Chondrocyte (in vitro differentiated cells): ENCODE measurements at regions not wholly inside any gene's neighbourhood (a gene's known extent, or its start where the extent isn't known, plus 50 kb on each side); places are given as distances from the start of the nearest gene placed in this dataset.

Experiments
- DNase-seq: peaks from one replicate; pipeline ENCODE4 v3.0.0; 2021; ENCODE audit warnings: mixed read lengths, low spot score
- H3K27ac Mint-ChIP-seq: one replicate; pipeline ENCODE4 v1.8.0; 2021; ENCODE audit warnings: mild to moderate bottlenecking, moderate library complexity, mixed read lengths; ENCODE audit not compliant: unreplicated experiment
- H3K27me3 Mint-ChIP-seq: 2 replicates; pipeline ENCODE4 v1.8.0; 2021; ENCODE audit warnings: low read depth, mixed read lengths
- H3K36me3 Mint-ChIP-seq: 2 replicates; pipeline ENCODE4 v1.8.0; 2021; ENCODE audit warnings: low read depth, mixed read lengths
- H3K4me1 Mint-ChIP-seq: 2 replicates; pipeline ENCODE4 v1.8.0; 2021; ENCODE audit warnings: low read depth, mild to moderate bottlenecking, mixed read lengths
- H3K4me3 Mint-ChIP-seq: one replicate; pipeline ENCODE4 v1.8.0; 2021; ENCODE audit warnings: mild to moderate bottlenecking, moderate library complexity, mixed read lengths; ENCODE audit not compliant: unreplicated experiment
- H3K9me3 Mint-ChIP-seq: 2 replicates; pipeline ENCODE4 v1.8.0; 2021; ENCODE audit warnings: low read depth, mixed read lengths
- CTCF ChIP-seq: fragments of 200-600 bp; sonication (generic); IDR thresholded peaks from 2 replicates; pipeline ENCODE4 v1.5.0; 2021; ENCODE audit warnings: antibody characterized with exemption, mild to moderate bottlenecking, moderate library complexity

GRCh38 chr15:94912760-94913159, 681.4 kb downstream of the MCTP2 start:
- H3K9me3 Mint-ChIP-seq, result peaks cover 24% of the 10 kb centered on the region
- TF ChIP-seq CTCF, result no peak
- no peak overlapping the region for H3K4me3 Mint-ChIP-seq
- no peak for DNase-seq
- no peak overlapping the region for H3K27ac Mint-ChIP-seq
- no peaks in the 10 kb centered on the region for H3K27me3 Mint-ChIP-seq
- H3K36me3 Mint-ChIP-seq, result no peaks in the 10 kb centered on the region
- H3K4me1 Mint-ChIP-seq, result peaks cover 3% of the 10 kb centered on the region

- Mint-ChIP-seq H3K36me3 (no peaks in the 10 kb centered on the region), H3K4me3 (no peak overlapping the region), H3K4me1 (no peaks in the 10 kb centered on the region), H3K9me3 (peaks cover 9% of the 10 kb centered on the region), H3K27me3 (peaks cover 2% of the 10 kb centered on the region), H3K27ac (no peak overlapping the region)
- TF ChIP-seq CTCF, result no peak
- no peak for DNase-seq
Observed at GRCh38 chr15:94917068-94917467, 685.7 kb downstream of the MCTP2 start.

GRCh38 chr15:94921936-94922335, 690.6 kb downstream of the MCTP2 start:
- H3K4me3 Mint-ChIP-seq, result no peak overlapping the region
- H3K36me3 Mint-ChIP-seq, result no peaks in the 10 kb centered on the region
- peaks cover 13% of the 10 kb centered on the region for H3K4me1 Mint-ChIP-seq
- H3K27ac Mint-ChIP-seq, result no peak overlapping the region
- no peak for DNase-seq
- no peaks in the 10 kb centered on the region for H3K9me3 Mint-ChIP-seq
- peaks cover 2% of the 10 kb centered on the region for H3K27me3 Mint-ChIP-seq
- TF ChIP-seq CTCF, result no peak

- no peak for DNase-seq
- Mint-ChIP-seq H3K36me3 (no peaks in the 10 kb centered on the region), H3K27me3 (peaks cover 2% of the 10 kb centered on the region), H3K27ac (no peak overlapping the region), H3K9me3 (no peaks in the 10 kb centered on the region), H3K4me3 (no peak overlapping the region), H3K4me1 (peaks cover 24% of the 10 kb centered on the region)
- TF ChIP-seq CTCF, result no peak
Observed at GRCh38 chr15:94924057-94924456, 692.7 kb downstream of the MCTP2 start.

- no peaks in the 10 kb centered on the region for H3K36me3 Mint-ChIP-seq
- no peak overlapping the region for H3K4me3 Mint-ChIP-seq
- no peaks in the 10 kb centered on the region for H3K9me3 Mint-ChIP-seq
- DNase-seq, result no peak
- TF ChIP-seq CTCF, result no peak
- peaks cover 27% of the 10 kb centered on the region for H3K4me1 Mint-ChIP-seq
- H3K27ac Mint-ChIP-seq, result no peak overlapping the region
- no peaks in the 10 kb centered on the region for H3K27me3 Mint-ChIP-seq
Observed at GRCh38 chr15:94924971-94925598, 693.7 kb downstream of the MCTP2 start.
